Activated CD8-positive, alpha-beta T cell treated with anti-CD3 and anti-CD28 coated beads, Interleukin-2, amount 10 ng/mL, durations not matched to agents 7 days and 5 days (primary cell): ENCODE measurements at regions not wholly inside any gene's neighbourhood (a gene's known extent, or its start where the extent isn't known, plus 50 kb on each side); places are given as distances from the start of the nearest gene placed in this dataset.
"Not testable (repeated sequence)": the region's sequence is repeated elsewhere in the genome, so short reads cannot be mapped to it uniquely, and the experiment has no call there.

ENCODE experiments used
- ATAC-seq: fragments of 150-1000 bp; cut with Tn5 transposase; one replicate; pipeline ENCODE4 v1.10.0; 2021; ENCODE audit warnings: moderate library complexity
- CTCF ChIA-PET: fragments of 350-600 bp; sonication (Branson Sonifier 250); formaldehyde crosslinking; loops from one replicate; lab custom pipeline; 2021; ENCODE audit warnings: antibody characterized with exemption; lab: Charles Lee
- POLR2A ChIA-PET: fragments of 350-600 bp; sonication (Branson Sonifier 250); formaldehyde crosslinking; loops from one replicate; lab custom pipeline; 2021; ENCODE audit warnings: antibody characterized with exemption; lab: Charles Lee
- DNase-seq: peaks from one replicate; pipeline ENCODE4 v3.0.0-alpha.2; 2020
- H3K27ac Mint-ChIP-seq: one replicate; pipeline ENCODE4 v1.8.0; 2021; ENCODE audit warnings: mild to moderate bottlenecking, mixed read lengths
- H3K27me3 Mint-ChIP-seq: one replicate; pipeline ENCODE4 v1.8.0; 2021; ENCODE audit warnings: low read depth, mixed read lengths
- H3K36me3 Mint-ChIP-seq: one replicate; pipeline ENCODE4 v1.8.0; 2021; ENCODE audit warnings: low read depth, mixed read lengths
- H3K4me1 Mint-ChIP-seq: one replicate; pipeline ENCODE4 v1.8.0; 2021; ENCODE audit warnings: low read depth, mixed read lengths
- H3K4me3 Mint-ChIP-seq: one replicate; pipeline ENCODE4 v1.8.0; 2021; ENCODE audit warnings: mild to moderate bottlenecking, mixed read lengths
- H3K9me3 Mint-ChIP-seq: one replicate; pipeline ENCODE4 v1.8.0; 2022; ENCODE audit warnings: mixed read lengths; ENCODE audit not compliant: insufficient read depth

DNA sequence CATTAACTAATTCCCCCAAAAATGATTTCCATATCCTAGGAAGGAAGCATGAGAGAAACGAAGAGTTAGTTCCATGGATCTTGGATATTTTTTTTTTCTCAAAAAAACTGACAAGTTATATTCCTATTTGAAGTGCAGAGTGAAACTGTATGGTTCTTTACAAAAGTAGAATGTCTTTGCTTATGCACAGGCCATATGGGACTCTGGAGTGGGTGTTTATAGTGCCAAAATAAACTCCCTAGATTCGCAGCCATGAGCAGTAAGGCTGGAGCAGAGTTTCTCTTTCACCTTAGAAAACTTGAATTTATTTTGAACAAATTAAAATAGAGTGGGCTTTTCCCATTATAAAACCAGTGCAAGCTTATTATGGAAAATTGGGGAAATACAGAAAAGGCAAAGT is 239.7 kb downstream of the PDCD6IP start:
- no peak overlapping the region for H3K4me3 Mint-ChIP-seq
- no peaks in the 10 kb centered on the region for H3K9me3 Mint-ChIP-seq
- DNase-seq, result no peak
- no peaks in the 10 kb centered on the region for H3K27me3 Mint-ChIP-seq
- H3K36me3 Mint-ChIP-seq, result no peaks in the 10 kb centered on the region
- ChIA-PET POLR2A (no interaction called here), CTCF (interaction anchor here (2.2 kb wide), 1 partner anchor 22 kb away, joined by 7 read pairs; no protein-coding TSS in a partner anchor)
- no peak overlapping the region for H3K27ac Mint-ChIP-seq
- no peak for ATAC-seq
- H3K4me1 Mint-ChIP-seq, result no peaks in the 10 kb centered on the region

DNA sequence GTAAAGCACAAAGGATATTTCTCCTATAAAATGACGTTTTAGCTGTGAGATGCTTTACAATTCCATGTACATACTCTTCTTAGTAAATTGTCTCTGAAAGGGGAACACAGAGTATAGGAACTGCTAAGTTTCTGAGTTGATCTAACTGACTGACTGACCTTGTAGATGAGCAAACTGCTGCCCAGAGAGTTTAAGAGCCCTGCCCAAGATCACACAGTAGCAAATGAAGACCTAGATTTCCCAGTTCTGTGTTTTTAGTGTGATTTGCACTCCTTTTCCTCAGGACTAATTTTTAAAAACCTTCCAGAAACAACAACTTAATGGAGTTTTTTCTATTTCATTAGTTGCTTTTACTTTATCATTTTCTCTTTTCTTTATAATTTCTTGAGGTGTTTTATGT is 247.7 kb downstream of the PDCD6IP start:
- POLR2A ChIA-PET, result no interaction called here
- H3K4me1 Mint-ChIP-seq, result no peaks in the 10 kb centered on the region
- no peaks in the 10 kb centered on the region for H3K27me3 Mint-ChIP-seq
- DNase-seq (no peak), ATAC-seq (no peak)
- CTCF ChIA-PET, result no interaction called here
- H3K36me3 Mint-ChIP-seq, result no peaks in the 10 kb centered on the region
- H3K9me3 Mint-ChIP-seq, result no peaks in the 10 kb centered on the region
- no peak overlapping the region for H3K27ac Mint-ChIP-seq
- no peak overlapping the region for H3K4me3 Mint-ChIP-seq

DNA sequence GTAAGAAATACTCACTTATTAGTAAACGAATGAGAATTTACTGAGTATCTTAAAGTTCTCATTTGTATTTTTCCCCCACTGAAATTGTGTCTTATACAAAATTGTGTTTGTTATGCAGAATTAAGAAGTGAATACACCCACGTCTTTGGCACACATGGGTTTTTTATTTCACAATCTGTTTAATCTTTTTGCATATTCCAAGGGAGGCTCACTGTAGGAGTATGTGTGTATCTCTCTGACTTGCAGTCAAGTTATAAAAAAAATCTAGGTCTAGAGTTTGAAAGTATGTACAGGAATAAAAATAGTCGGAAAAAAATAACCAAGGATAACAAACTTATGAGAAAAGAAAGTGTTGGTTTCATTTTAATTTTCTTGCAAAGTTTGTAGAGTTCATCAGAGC is 255.2 kb downstream of the PDCD6IP start:
- Mint-ChIP-seq H3K4me3 (no peak overlapping the region), H3K36me3 (no peaks in the 10 kb centered on the region), H3K27ac (no peak overlapping the region)

DNA sequence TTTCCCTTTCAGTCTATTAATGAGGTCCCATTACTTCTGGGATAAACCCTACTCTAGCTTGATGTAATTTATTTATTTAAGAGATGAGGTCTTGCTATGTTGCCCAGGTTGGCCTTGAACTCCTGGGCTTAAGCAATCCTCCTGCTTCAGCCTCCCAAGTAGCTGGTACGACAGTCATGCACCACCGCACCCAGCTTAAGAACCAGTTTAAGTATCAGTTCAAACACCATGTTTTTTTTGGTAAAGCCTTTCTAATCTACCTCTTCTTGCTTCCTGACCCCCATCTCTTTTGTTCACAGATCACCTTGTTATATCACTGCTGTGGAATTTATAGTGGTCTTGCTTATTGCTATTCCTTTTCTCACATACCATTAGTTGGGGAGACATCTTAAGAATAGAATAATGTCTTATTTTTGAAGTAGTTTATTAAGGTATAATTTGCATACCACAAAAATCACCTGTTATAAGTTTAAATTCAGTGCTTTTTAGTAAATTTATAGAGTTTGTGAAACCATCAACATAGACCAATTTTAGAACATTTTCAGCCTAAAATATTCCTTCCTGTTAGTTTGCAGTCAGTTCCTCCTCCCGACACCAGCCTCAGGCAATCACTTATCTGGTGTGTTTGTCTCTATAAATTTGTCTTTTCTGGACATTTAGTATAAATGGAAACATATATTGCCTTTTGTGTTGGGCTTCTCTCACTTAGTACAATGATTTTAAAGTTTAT is 257.9 kb downstream of the PDCD6IP start:
- H3K9me3 Mint-ChIP-seq, result no peaks in the 10 kb centered on the region
- H3K36me3 Mint-ChIP-seq, result no peaks in the 10 kb centered on the region
- peaks cover 8% of the 10 kb centered on the region for H3K27me3 Mint-ChIP-seq
- DNase-seq (no peak), ATAC-seq (no peak)
- no peak overlapping the region for H3K4me3 Mint-ChIP-seq
- no peak overlapping the region for H3K27ac Mint-ChIP-seq
- CTCF ChIA-PET, result no interaction called here
- POLR2A ChIA-PET, result no interaction called here
- no peaks in the 10 kb centered on the region for H3K4me1 Mint-ChIP-seq

More for the DNA sequence above, 255.2 kb downstream of the PDCD6IP start:
- no peak for DNase-seq
- Mint-ChIP-seq H3K9me3 (no peaks in the 10 kb centered on the region), H3K4me1 (no peaks in the 10 kb centered on the region), H3K27me3 (peaks cover 5% of the 10 kb centered on the region)
- no peak for ATAC-seq
- POLR2A ChIA-PET, result no interaction called here
- CTCF ChIA-PET, result no interaction called here

DNA sequence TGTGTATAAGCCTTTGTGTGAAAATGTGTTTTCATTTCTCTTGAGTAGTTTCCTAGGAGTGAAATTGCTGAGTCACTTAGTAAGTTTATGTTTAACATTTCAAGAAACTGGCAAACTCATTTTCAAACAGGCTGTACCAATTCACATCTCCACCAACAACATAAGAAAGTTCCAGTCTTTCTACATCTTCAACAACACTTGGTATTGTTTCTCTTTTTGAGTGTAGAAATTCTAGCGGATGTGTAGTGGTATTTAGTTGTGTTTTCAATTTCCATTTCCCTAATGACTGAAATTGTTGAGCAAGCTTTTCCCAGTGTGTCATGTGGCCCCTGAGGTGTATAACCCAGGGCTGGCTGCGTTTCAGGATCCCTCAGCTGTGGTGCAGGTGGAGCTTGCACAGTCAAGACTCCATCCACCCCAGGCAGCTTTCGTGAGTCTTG is 258.5 kb downstream of the PDCD6IP start:
- no peak overlapping the region for H3K27ac Mint-ChIP-seq
- peaks cover 8% of the 10 kb centered on the region for H3K27me3 Mint-ChIP-seq
- no peaks in the 10 kb centered on the region for H3K36me3 Mint-ChIP-seq
- CTCF ChIA-PET, result no interaction called here
- POLR2A ChIA-PET, result no interaction called here
- no peak for DNase-seq
- H3K4me3 Mint-ChIP-seq, result no peak overlapping the region
- H3K9me3 Mint-ChIP-seq, result no peaks in the 10 kb centered on the region
- no peak for ATAC-seq
- no peaks in the 10 kb centered on the region for H3K4me1 Mint-ChIP-seq

DNA sequence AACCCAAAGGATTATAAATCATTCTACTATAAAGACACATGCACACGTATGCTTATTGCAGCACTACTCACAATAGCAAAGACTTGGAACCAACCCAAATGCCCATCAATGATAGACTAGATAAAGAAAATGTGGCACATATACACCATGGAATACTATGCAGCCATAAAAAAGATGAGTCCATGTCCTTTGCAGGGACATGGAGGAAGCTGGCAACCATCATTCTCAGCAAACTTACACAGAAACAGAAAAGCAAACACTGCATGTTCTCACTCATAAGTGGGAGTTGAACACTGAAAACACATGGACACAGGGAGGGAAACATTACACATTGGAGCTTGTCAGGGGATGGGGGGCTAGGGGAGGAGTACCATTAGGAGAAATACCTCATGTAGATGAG is 262.6 kb downstream of the PDCD6IP start:
- H3K9me3 Mint-ChIP-seq, H3K4me1 Mint-ChIP-seq, H3K36me3 Mint-ChIP-seq, POLR2A ChIA-PET, CTCF ChIA-PET, H3K4me3 Mint-ChIP-seq, ATAC-seq, DNase-seq, H3K27ac Mint-ChIP-seq: not testable (repeated sequence)
- peaks cover 12% of the 10 kb centered on the region for H3K27me3 Mint-ChIP-seq

DNA sequence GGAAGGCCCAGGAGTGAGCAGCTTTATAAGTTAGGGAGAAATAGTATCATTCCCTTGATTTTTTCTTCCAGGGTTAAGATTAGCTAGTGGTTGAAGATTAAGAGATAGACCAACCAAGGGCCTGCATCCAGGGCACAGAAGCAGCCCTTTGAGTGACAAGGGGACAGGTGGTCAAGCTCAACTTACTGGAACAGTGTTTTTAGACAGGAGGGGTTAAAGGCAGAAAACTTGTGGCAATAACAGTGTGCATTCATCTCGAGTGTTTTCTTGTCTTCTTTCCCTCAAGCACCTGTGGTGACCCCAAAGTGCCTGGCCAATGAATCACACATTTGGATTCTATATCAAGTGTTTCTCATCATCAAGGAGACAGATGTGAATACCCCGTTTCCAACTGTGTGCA is 267.5 kb downstream of the PDCD6IP start:
- no peaks in the 10 kb centered on the region for H3K9me3 Mint-ChIP-seq
- no peak for DNase-seq
- ATAC-seq, result no peak
- no peaks in the 10 kb centered on the region for H3K36me3 Mint-ChIP-seq
- ChIA-PET CTCF (no interaction called here), POLR2A (interaction anchor here (0.7 kb wide), 1 partner anchor 33 kb away, joined by 3 read pairs; no protein-coding TSS in a partner anchor)
- H3K27ac Mint-ChIP-seq, result no peak overlapping the region
- H3K4me3 Mint-ChIP-seq, result no peak overlapping the region
- H3K27me3 Mint-ChIP-seq, result peaks cover 4% of the 10 kb centered on the region
- H3K4me1 Mint-ChIP-seq, result no peaks in the 10 kb centered on the region

DNA sequence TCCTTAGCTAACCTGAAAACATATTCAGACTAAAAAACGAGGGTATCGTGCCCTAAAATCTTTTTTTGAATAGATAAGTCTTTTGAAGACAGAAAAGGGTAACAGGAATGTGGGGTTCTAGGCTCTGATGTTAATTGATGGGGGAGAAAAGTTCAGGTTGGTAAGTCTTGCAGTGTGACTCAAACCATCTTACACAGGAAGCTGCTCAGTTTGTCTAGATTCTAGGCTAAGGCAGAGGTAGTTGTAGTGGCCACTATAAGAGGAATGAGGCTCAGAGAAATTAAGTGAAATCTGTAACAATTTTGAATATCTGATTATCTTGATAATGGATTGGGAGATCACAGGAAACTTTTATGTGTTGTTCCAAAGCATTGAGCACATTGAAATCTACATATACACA is 267.9 kb downstream of the PDCD6IP start:
- Mint-ChIP-seq H3K4me3 (no peak overlapping the region), H3K9me3 (no peaks in the 10 kb centered on the region), H3K27me3 (peaks cover 4% of the 10 kb centered on the region), H3K36me3 (no peaks in the 10 kb centered on the region), H3K4me1 (no peaks in the 10 kb centered on the region), H3K27ac (no peak overlapping the region)
- DNase-seq, result no peak
- CTCF ChIA-PET, result no interaction called here
- ATAC-seq, result no peak
- POLR2A ChIA-PET, result interaction anchor here (0.7 kb wide), 1 partner anchor 34 kb away, joined by 3 read pairs; no protein-coding TSS in a partner anchor

DNA sequence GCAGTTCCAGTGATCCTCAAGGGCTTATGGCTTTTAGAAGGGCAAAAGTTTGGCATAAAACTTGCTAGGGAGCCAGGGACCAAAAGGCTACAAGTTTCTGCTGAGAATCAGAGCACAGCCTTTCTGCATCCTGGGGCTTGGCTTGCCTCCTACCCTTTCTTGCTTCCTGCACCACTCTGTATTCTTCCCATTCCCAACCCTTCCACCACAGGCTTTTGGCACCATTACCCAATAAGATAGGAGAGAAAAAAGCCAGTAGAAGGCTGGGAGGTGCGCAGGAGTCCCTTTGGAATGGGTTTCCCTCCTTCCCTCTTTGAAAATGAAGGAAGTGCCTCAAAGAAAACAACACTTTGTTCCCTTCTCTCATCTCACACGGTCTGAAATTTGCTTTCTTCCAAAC is 268.6 kb downstream of the PDCD6IP start:
- no peak overlapping the region for H3K27ac Mint-ChIP-seq
- H3K9me3 Mint-ChIP-seq, result no peaks in the 10 kb centered on the region
- CTCF ChIA-PET, result no interaction called here
- peaks cover 4% of the 10 kb centered on the region for H3K27me3 Mint-ChIP-seq
- DNase-seq (no peak), ATAC-seq (no peak)
- POLR2A ChIA-PET, result no interaction called here
- H3K36me3 Mint-ChIP-seq, result no peaks in the 10 kb centered on the region
- no peaks in the 10 kb centered on the region for H3K4me1 Mint-ChIP-seq
- H3K4me3 Mint-ChIP-seq, result no peak overlapping the region

DNA sequence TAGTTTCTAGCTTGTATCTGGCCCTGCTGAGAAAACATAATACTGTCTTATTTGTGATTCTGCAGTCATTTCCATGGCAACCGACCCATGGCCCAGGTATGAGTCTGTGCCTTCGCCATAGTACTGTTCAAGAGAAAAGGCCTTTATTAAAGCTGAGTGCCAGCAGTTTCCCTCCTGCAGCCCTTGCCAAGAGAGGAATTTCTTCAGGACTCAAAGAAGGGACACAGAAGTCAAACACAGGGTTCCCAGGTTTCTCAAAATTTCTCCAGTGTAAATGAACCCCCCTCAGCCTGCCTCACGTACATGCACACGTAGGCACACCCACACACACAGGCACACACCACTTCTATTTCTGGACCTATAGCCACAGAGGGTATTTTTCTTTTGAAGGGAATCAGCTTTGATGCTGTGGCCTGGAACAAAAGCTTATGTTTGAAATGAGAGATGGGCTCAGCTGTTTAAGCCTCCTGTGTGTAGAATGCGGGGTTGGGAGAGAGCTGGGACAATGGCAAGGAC is 269.2 kb downstream of the PDCD6IP start:
- Mint-ChIP-seq H3K27ac (no peak overlapping the region), H3K27me3 (peaks cover 4% of the 10 kb centered on the region), H3K36me3 (no peaks in the 10 kb centered on the region), H3K4me3 (no peak overlapping the region), H3K4me1 (no peaks in the 10 kb centered on the region), H3K9me3 (no peaks in the 10 kb centered on the region)
- DNase-seq, result no peak
- POLR2A ChIA-PET, result no interaction called here
- ATAC-seq, result no peak
- CTCF ChIA-PET, result no interaction called here

DNA sequence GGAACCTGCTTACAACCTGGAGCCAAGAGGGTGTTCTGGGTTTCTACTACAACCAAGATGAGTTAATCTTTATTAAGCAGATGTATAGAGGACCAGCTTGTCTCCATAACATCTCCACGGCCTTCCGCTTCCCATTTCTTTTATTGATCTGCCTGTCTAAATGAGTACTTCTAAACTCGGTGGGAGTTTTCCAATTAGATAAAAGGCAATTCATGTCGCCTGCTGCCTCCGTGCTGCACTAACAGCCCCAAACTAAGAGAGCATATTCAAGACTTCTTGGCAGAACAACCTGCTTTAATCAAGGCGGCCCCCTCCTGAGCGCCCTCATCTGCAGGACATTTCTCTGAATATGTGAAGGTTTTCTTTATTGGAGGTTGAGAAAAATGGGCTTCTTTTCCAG is 270.1 kb downstream of the PDCD6IP start:
- ATAC-seq, result no peak
- POLR2A ChIA-PET, result no interaction called here

DNA sequence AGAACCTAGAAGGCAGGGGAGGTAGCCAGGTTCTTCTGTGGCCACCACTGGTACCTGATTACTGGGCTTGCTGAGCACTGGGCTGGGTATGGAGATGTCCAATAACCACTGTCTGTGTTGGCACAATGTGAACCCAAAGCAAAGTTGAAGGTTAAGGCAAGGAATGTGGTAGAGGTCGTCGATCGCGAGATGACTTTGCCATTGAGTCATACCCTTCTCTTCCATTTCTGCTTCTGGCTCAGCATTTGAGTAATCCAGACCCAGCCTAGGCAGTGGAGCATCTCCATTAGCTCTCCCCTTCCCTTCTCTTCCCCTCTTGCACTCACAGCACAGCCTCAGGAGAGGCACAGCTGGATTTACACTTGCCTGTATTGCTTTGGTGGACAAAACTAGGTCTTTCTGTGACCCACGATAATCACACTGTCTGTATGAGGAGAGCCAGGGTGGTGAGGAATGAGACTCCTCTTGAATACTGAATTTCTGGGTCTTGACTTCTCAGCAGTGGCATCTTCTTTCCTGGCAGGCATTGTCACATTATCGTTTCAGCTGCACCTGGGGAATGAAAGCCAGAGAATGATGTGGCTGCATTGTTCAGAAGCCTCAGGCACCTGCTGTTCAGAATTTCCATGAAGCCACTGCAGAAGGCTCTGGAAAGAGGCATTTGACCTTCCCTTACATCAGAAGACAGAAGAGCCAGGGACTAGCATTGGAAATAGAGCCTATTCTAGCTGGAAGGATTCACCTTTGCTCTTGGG is 272.6 kb downstream of the PDCD6IP start:
- H3K9me3 Mint-ChIP-seq, result no peaks in the 10 kb centered on the region
- no peak overlapping the region for H3K27ac Mint-ChIP-seq
- no peaks in the 10 kb centered on the region for H3K36me3 Mint-ChIP-seq
- ATAC-seq, result no peak
- no peaks in the 10 kb centered on the region for H3K27me3 Mint-ChIP-seq
- H3K4me1 Mint-ChIP-seq, result no peaks in the 10 kb centered on the region
- ChIA-PET POLR2A (interaction anchor here (0.9 kb wide), 1 partner anchor 56 kb away, joined by 3 read pairs; no protein-coding TSS in a partner anchor), CTCF (no interaction called here)
- DNase-seq, result no peak
- no peak overlapping the region for H3K4me3 Mint-ChIP-seq

More for the DNA sequence above, 270.1 kb downstream of the PDCD6IP start:
- Mint-ChIP-seq H3K4me3 (no peak overlapping the region), H3K4me1 (no peaks in the 10 kb centered on the region), H3K27me3 (peaks cover 2% of the 10 kb centered on the region), H3K27ac (no peak overlapping the region), H3K9me3 (no peaks in the 10 kb centered on the region), H3K36me3 (no peaks in the 10 kb centered on the region)
- DNase-seq, result no peak
- CTCF ChIA-PET, result no interaction called here
